ENCODE measurements at regions not wholly inside any gene's neighbourhood (a gene's known extent, or its start where the extent isn't known, plus 50 kb on each side); places are given as distances from the start of the nearest gene placed in this dataset.

GRCh38 chr4:148980782-148981480 lies 538.7 kb upstream of the NR3C2 start:
- TF ChIP-seq POLR2AphosphoS5 (IDR thresholded peaks at IDR 0.05; ENCODE audit: insufficient read depth in 1 of 2, low read depth in 1 of 2) (no peak), CTCF (IDR thresholded peaks at IDR 0.05) (no peak)

Measured in vagina (tissue), 2 donors.